PC-3 (cell line): ENCODE measurements at regions not wholly inside any gene's neighbourhood (a gene's known extent, or its start where the extent isn't known, plus 50 kb on each side); places are given as distances from the start of the nearest gene placed in this dataset.
"Not testable (repeated sequence)": the region's sequence is repeated elsewhere in the genome, so short reads cannot be mapped to it uniquely, and the experiment has no call there.

Experiments used
- ATAC-seq: fragments of 200-7000 bp; cut with Tn5 transposase; 2 replicates; pipeline ENCODE4 v1.9.1; 2020; ENCODE audit warnings: mild to moderate bottlenecking, moderate library complexity
- BruUV-seq: library from RNA; stranded (reverse); fragments of 400-500 nt; replicated peaks from 2 replicates; lab custom pipeline; 2021; lab: Mats Ljungman, UMichigan
- CTCF ChIA-PET: fragments of 300-600 bp; sonication (Branson Sonifier 250); formaldehyde crosslinking; loops from one replicate; lab custom pipeline; 2022; ENCODE audit warnings: antibody characterized with exemption; lab: Charles Lee
- POLR2A ChIA-PET: fragments of 300-600 bp; sonication (Branson Sonifier 250); formaldehyde crosslinking; loops from one replicate; lab custom pipeline; 2022; ENCODE audit warnings: antibody characterized with exemption; ENCODE audit not compliant: unreplicated experiment; lab: Charles Lee
- DNase-seq: peaks from one replicate; pipeline ENCODE4 v3.0.0-alpha.2; 2015
- H2AFZ ChIP-seq: fragments of 300-600 bp; sonication (generic); 2 replicates; pipeline ENCODE4 v1.6.0; 2016; ENCODE audit warnings: antibody characterized with exemption, low read length
- H3F3A ChIP-seq: fragments of 300-600 bp; sonication (generic); one replicate; pipeline ENCODE4 v1.6.0; 2017; ENCODE audit warnings: antibody characterized with exemption, low read length, control low read depth, mild to moderate bottlenecking; ENCODE audit not compliant: unreplicated experiment
- H3K27ac ChIP-seq: fragments of 300-600 bp; sonication (generic); 2 replicates; pipeline ENCODE4 v1.5.1; 2016; ENCODE audit warnings: mild to moderate bottlenecking, low read length
- H3K27me3 ChIP-seq: fragments of 300-600 bp; sonication (generic); 2 replicates; pipeline ENCODE4 v1.6.1; 2016; ENCODE audit warnings: low read length, mixed read lengths
- H3K36me3 ChIP-seq: fragments of 300-600 bp; sonication (generic); 2 replicates; pipeline ENCODE4 v1.6.1; 2016; ENCODE audit warnings: low read depth, mixed run types, low read length, mixed read lengths
- H3K4me1 ChIP-seq: fragments of 300-600 bp; sonication (generic); 2 replicates; pipeline ENCODE4 v1.5.1; 2016; ENCODE audit warnings: low read length; ENCODE audit not compliant: insufficient read depth
- H3K4me2 ChIP-seq: fragments of 300-600 bp; sonication (generic); 2 replicates; pipeline ENCODE4 v1.6.0; 2016; ENCODE audit warnings: low read length
- H3K4me3 ChIP-seq: fragments of 300-600 bp; sonication (generic); 2 replicates; pipeline ENCODE4 v1.5.1; 2016; ENCODE audit warnings: mild to moderate bottlenecking, low read length, mixed read lengths
- H3K79me2 ChIP-seq: fragments of 300-600 bp; sonication (generic); 2 replicates; pipeline ENCODE4 v1.6.1; 2017; ENCODE audit warnings: low read length, mixed read lengths
- H3K9ac ChIP-seq: fragments of 300-600 bp; sonication (generic); 2 replicates; pipeline ENCODE4 v1.6.0; 2016; ENCODE audit warnings: mild to moderate bottlenecking, low read length
- H3K9me2 ChIP-seq: fragments of 300-600 bp; sonication (generic); replicated peaks from 2 replicates; pipeline ENCODE4 v1.6.1; 2016; ENCODE audit warnings: mixed run types, low read length, mixed read lengths
- H3K9me3 ChIP-seq: fragments of 300-600 bp; sonication (generic); 2 replicates; pipeline ENCODE4 v1.6.1; 2016; ENCODE audit warnings: low read length, mixed read lengths
- H4K20me1 ChIP-seq: fragments of 300-600 bp; sonication (generic); 2 replicates; pipeline ENCODE4 v1.6.1; 2016; ENCODE audit warnings: low read length, mixed read lengths
- intact Hi-C: fragments of 100-400 bp; cut with micrococcal nuclease; formaldehyde crosslinking; loops from 2 replicates; pipeline ENCODE4 v1.9.0; 2023

DNA sequence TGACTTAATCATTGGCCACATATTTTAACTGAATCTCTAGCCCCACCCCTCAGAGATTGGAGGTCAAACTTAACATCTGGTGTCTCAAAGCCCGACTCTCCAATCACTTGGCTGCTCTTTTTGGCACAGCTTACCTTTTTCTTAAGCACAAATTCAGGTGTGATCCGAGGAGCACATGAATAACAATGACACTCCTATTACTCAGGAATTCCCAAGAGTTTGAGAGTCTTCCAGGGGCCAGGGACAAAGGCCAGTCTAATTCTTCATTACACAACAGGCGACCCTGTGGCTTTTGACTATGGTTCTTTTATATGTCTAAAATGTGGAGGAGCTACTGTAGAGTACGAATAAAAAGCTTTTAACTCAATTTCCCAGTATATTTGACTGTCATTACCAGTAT is 190.7 kb upstream of the FAM240B start:
- H3K36me3 ChIP-seq, POLR2A ChIA-PET, intact Hi-C loops, H3K9me3 ChIP-seq, H3K79me2 ChIP-seq, H3K9ac ChIP-seq, H3F3A ChIP-seq, ATAC-seq, BruUV-seq, H3K4me3 ChIP-seq, H3K27ac ChIP-seq, H3K4me2 ChIP-seq, H2AFZ ChIP-seq, H3K4me1 ChIP-seq, CTCF ChIA-PET, H4K20me1 ChIP-seq, H3K27me3 ChIP-seq, H3K9me2 ChIP-seq: not testable (repeated sequence)
- DNase-seq = peak; percentile 23

DNA sequence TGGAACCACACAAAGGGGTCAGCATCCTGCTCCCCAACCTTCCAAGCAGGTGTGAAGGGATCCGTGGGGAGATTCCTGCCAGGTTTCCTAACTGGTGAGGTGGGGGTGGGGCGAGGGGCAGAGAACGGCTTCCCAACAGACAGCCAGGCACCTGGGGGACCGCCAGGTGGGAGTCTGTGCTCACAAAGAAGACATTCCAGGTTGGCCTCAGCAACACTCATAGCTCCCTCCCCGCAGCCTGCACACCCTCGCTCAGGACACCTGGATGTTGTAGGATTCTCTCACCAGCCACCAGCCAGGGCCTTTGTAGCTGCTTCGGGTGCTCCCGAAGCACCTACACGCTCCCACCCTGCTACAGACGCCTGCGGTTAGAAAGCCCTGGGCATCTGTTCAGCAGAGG is 184.8 kb upstream of the FAM240B start:
- POLR2A ChIA-PET, intact Hi-C loops, H4K20me1 ChIP-seq, DNase-seq, H3K36me3 ChIP-seq, ATAC-seq, H2AFZ ChIP-seq, H3K4me3 ChIP-seq, H3K9ac ChIP-seq, H3K9me3 ChIP-seq, H3K9me2 ChIP-seq, H3K27me3 ChIP-seq, H3K27ac ChIP-seq, H3F3A ChIP-seq, H3K4me2 ChIP-seq, CTCF ChIA-PET, H3K79me2 ChIP-seq, BruUV-seq, H3K4me1 ChIP-seq: not testable (repeated sequence)

DNA sequence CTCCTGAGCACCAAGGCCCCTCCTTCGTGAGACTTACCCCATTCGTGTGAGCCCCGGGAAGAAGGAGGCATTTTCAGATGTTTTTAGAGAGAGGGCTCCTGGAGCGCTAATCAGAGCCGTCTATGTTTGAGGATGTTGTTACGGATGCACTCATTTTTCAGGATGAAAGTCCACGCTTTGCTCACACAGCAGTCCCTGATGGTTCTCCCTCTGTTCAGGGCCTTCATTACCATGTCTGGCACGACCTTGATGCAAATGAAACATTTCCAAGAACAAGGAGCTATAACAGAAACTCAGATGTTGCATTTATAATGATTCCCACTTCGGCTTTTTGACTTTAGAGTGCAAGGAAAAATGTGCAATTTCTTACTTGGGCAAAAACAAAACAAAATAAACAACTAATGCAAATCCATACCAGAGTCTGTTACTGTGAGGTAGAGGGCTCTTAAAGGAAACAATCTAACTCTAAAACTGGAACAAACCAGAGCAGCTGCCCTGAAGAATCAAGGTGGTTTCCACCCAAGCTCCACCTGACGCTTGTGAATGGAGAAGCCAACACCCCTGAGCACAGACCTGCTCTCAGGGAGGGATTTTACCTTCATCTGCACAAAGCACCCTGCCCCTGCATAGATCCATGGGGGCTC is 181.7 kb upstream of the FAM240B start:
- H3K27me3 ChIP-seq, H3F3A ChIP-seq, POLR2A ChIA-PET, H3K9me3 ChIP-seq, DNase-seq, BruUV-seq, intact Hi-C loops, H3K36me3 ChIP-seq, H3K4me1 ChIP-seq, H3K79me2 ChIP-seq, CTCF ChIA-PET, ATAC-seq, H3K9me2 ChIP-seq, H3K4me3 ChIP-seq, H2AFZ ChIP-seq, H3K9ac ChIP-seq, H3K4me2 ChIP-seq, H3K27ac ChIP-seq, H4K20me1 ChIP-seq: not testable (repeated sequence)

DNA sequence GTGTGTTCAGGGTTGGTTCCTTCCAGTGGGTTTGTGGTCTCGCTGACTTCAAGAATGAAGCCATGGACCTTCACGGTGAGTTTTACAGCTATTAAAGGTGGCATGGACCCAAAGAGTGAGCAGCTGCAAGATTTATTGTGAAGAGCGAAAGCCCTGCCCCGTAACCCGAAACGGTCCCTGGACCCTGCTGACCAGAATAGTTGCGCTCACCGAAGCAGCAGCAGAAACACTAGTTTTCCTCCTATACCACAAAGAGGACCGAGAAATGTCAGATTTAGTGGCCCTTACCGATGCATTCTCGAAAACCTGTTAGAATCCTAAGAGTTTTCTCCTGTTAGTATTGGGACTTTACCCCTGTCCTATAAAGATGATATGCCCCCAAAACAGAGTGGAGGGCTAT is 176.5 kb upstream of the FAM240B start:
- H3K9me2 ChIP-seq, H3K9me3 ChIP-seq, ATAC-seq, H3K27ac ChIP-seq, H3K9ac ChIP-seq, POLR2A ChIA-PET, H3F3A ChIP-seq, H3K4me3 ChIP-seq, H4K20me1 ChIP-seq, CTCF ChIA-PET, BruUV-seq, DNase-seq, H3K36me3 ChIP-seq, intact Hi-C loops, H2AFZ ChIP-seq, H3K4me1 ChIP-seq, H3K27me3 ChIP-seq, H3K4me2 ChIP-seq, H3K79me2 ChIP-seq: not testable (repeated sequence)

DNA sequence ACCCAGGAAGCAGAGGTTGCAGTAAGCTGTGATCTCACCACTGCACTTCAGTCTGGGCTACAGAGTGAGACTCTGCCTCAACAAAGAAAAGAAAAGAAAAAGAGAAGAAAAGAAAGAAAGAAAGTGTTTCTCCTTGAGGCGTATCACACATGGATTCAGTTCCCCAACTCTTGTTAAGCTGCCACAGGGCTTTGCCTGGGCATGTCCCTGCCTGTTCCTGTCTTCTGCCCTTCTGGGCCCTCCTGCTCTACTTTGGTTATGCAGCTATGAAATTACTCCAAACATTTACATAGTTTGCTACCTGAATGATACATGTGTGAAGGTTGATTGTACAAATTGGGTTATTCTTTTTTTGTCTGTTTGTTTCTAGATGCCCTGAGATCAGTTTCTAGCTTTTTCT is 175.3 kb upstream of the FAM240B start:
- intact Hi-C loops, H2AFZ ChIP-seq, POLR2A ChIA-PET, H4K20me1 ChIP-seq, H3K9me2 ChIP-seq, H3K4me2 ChIP-seq, H3K79me2 ChIP-seq, H3K27ac ChIP-seq, H3K9me3 ChIP-seq, H3F3A ChIP-seq, H3K36me3 ChIP-seq, BruUV-seq, H3K27me3 ChIP-seq, DNase-seq, CTCF ChIA-PET, H3K4me3 ChIP-seq, H3K4me1 ChIP-seq, H3K9ac ChIP-seq, ATAC-seq: not testable (repeated sequence)

DNA sequence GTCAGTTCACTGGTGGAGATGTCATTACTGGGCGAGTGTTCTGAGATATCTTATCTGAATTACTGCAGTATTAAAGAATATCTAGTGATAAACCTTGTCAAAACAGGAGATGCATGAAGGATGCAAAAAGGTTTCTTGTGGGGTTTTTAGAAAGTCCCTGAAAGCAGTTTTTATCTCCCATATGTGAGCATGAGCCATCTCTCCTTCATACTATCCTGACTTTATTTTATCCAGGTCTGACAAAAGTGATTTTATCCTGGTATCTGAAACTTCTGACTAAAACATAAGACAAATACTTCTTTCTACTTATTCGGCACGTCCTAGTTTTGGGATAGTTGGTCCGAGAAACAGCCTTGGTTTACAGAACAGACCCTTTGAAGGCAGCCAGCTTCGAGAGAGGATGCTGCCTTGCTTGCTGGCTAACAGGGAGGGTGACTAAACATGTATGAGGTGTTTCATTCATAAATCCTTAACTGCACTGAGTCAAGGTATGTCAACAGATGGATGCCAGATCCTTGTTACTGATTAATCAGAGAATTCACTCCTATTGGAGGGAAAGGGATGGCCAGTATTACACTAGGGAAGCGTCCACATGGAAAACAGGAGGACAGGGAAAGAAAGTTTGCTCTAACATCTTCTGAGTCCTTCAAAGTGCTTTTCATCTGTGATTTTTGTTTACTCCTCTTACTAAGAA is 172.8 kb upstream of the FAM240B start:
- H3F3A ChIP-seq, H3K4me2 ChIP-seq, intact Hi-C loops, H3K4me1 ChIP-seq, H4K20me1 ChIP-seq, H3K9me3 ChIP-seq, BruUV-seq, DNase-seq, H3K27ac ChIP-seq, H3K9ac ChIP-seq, H3K9me2 ChIP-seq, H3K4me3 ChIP-seq, H3K79me2 ChIP-seq, POLR2A ChIA-PET, H2AFZ ChIP-seq, CTCF ChIA-PET, H3K27me3 ChIP-seq, H3K36me3 ChIP-seq: not testable (repeated sequence)
- peak; percentile 98 for ATAC-seq
